SIG-M5 treated with dmso at 0.1 percent for 504 hours (cell line): ENCODE measurements at regions not wholly inside any gene's neighbourhood (a gene's known extent, or its start where the extent isn't known, plus 50 kb on each side); places are given as distances from the start of the nearest gene placed in this dataset.

Source experiments
- DNase-seq: peaks from one replicate; lab custom pipeline; 2025; ENCODE audit not compliant: unreplicated experiment; lab: John Stamatoyannopoulos, UW

GRCh38 chr3:59547874-59548273, 498.0 kb upstream of the CFAP20DC start:
- no peak for DNase-seq

- DNase-seq: no peak
Observed at GRCh38 chr3:59546522-59546921, 496.7 kb upstream of the CFAP20DC start.

- DNase-seq: no peak
Observed at GRCh38 chr3:59545374-59545773, 495.5 kb upstream of the CFAP20DC start.

GRCh38 chr3:59542276-59542675, 492.5 kb upstream of the CFAP20DC start:
- no peak for DNase-seq

GRCh38 chr3:59540696-59541095, 490.9 kb upstream of the CFAP20DC start:
- DNase-seq: no peak

- no peak for DNase-seq
Observed at GRCh38 chr3:59540241-59540640, 490.4 kb upstream of the CFAP20DC start.

GRCh38 chr3:59538753-59539432, 489.1 kb upstream of the CFAP20DC start:
- no peak for DNase-seq

- DNase-seq: no peak
Observed at GRCh38 chr3:59535791-59536221, 486.0 kb upstream of the CFAP20DC start.

- no peak for DNase-seq
Observed at GRCh38 chr3:59531994-59532393, 482.2 kb upstream of the CFAP20DC start.

- no peak for DNase-seq
Observed at GRCh38 chr3:59531066-59531745, 481.4 kb upstream of the CFAP20DC start.

- DNase-seq: no peak
Observed at GRCh38 chr3:59528251-59528650, 478.4 kb upstream of the CFAP20DC start.

- no peak for DNase-seq
Observed at GRCh38 chr3:59527493-59527892, 477.7 kb upstream of the CFAP20DC start.

GRCh38 chr3:59526999-59527398, 477.2 kb upstream of the CFAP20DC start:
- DNase-seq: no peak

GRCh38 chr3:59522550-59522949, 472.7 kb upstream of the CFAP20DC start:
- no peak for DNase-seq

- no peak for DNase-seq
Observed at GRCh38 chr3:59519094-59519493, 469.3 kb upstream of the CFAP20DC start.

- DNase-seq: no peak
Observed at GRCh38 chr3:59518283-59519055, 468.6 kb upstream of the CFAP20DC start.

- no peak for DNase-seq
Observed at GRCh38 chr3:59517388-59517787, 467.6 kb upstream of the CFAP20DC start.

- DNase-seq: no peak
Observed at GRCh38 chr3:59515966-59516365, 466.1 kb upstream of the CFAP20DC start.

- DNase-seq: no peak
Observed at GRCh38 chr3:59514865-59515482, 465.1 kb upstream of the CFAP20DC start.

GRCh38 chr3:59513570-59513969, 463.7 kb upstream of the CFAP20DC start:
- no peak for DNase-seq

GRCh38 chr3:59512066-59512465, 462.2 kb upstream of the CFAP20DC start:
- no peak for DNase-seq

- no peak for DNase-seq
Observed at GRCh38 chr3:59510576-59510975, 460.8 kb upstream of the CFAP20DC start.
